Fibroblast of gingiva (primary cell): ENCODE measurements at regions not wholly inside any gene's neighbourhood (a gene's known extent, or its start where the extent isn't known, plus 50 kb on each side); places are given as distances from the start of the nearest gene placed in this dataset.

Source experiments
- DNase-seq: peaks from one replicate; pipeline ENCODE4 v3.0.0-alpha.2; 2011; ENCODE audit warnings: low read depth

- no peak for DNase-seq
Measured at GRCh38 chr17:79150035-79150733, 75.6 kb downstream of the ENGASE start.

- DNase-seq: no peak
Measured at GRCh38 chr17:79148584-79148983, 74.0 kb downstream of the ENGASE start.

GRCh38 chr17:79147746-79148506 lies 73.3 kb downstream of the ENGASE start:
- no peak for DNase-seq

GRCh38 chr17:79146562-79146961 lies 71.9 kb downstream of the ENGASE start:
- no peak for DNase-seq

- no peak for DNase-seq
Measured at GRCh38 chr17:79145548-79145947, 70.9 kb downstream of the ENGASE start.

- DNase-seq: no peak
Measured at GRCh38 chr17:79144133-79144532, 69.5 kb downstream of the ENGASE start.

GRCh38 chr17:79142375-79142774 lies 67.8 kb downstream of the ENGASE start:
- no peak for DNase-seq

GRCh38 chr17:79141578-79142355 lies 67.1 kb downstream of the ENGASE start:
- DNase-seq: no peak

- no peak for DNase-seq
Measured at GRCh38 chr17:79138826-79139225, 64.2 kb downstream of the ENGASE start.

- no peak for DNase-seq
Measured at GRCh38 chr17:79137789-79138165, 63.2 kb downstream of the ENGASE start.

- no peak for DNase-seq
Measured at GRCh38 chr17:79137015-79137788, 62.6 kb downstream of the ENGASE start.

GRCh38 chr17:79136596-79136995 lies 62.0 kb downstream of the ENGASE start:
- DNase-seq: no peak
